GM21529 (cell line): ENCODE measurements at regions not wholly inside any gene's neighbourhood (a gene's known extent, or its start where the extent isn't known, plus 50 kb on each side); places are given as distances from the start of the nearest gene placed in this dataset.

ENCODE experiments used
- ATAC-seq: cut with Tn5 transposase; IDR thresholded peaks from one replicate; pipeline ENCODE4 v1.9.1; 2021; ENCODE audit not compliant: unreplicated experiment

- no peak for ATAC-seq
These were observed 678.4 kb downstream of the MED13L start for GRCh38 chr12:115598871-115599811.

GRCh38 chr12:115597157-115597712 is 680.3 kb downstream of the MED13L start:
- ATAC-seq = no peak

DNA sequence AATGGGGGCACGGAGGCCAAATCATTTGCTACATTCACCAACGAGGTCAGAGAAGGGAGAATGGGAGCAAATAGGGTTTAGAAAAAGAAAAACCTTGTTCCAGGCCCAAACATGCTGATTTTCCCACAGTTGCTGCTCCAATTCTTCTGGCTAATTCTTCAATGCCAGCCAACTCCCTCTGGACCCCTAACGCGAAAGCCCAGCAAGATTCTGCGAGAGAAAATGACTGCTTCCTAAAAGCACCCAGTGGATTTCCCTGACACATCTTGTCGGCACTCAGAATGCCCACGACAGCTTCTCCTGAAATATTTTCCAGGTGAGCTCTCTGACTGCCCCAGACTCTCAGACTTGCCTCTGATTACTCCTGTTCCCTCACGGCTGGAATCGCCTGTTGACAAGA is 689.4 kb downstream of the MED13L start:
- no peak for ATAC-seq

GRCh38 chr12:115584156-115584555 is 693.3 kb downstream of the MED13L start:
- ATAC-seq = no peak

DNA sequence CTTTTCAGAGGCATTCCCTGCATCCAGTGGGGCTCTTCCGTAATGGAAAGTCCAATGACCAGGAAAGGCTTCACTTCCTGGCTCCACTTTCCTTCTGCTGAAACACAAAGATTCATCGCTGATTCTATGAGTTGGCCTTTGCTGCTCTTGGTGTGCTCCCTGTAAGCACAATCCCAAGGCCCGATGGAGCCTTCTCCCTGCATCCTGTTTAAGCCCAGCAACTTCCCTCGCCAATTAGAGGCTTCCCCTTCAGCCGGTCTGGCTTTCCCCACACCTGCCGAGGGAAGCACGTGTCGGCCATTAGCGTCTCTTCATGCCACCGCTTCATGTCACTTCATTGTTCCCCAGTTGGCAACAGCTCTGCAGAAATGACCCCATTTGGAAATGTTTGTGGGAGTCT is 693.9 kb downstream of the MED13L start:
- no peak for ATAC-seq

- ATAC-seq = no peak
These were observed 700.1 kb downstream of the MED13L start for GRCh38 chr12:115577401-115577800.

- ATAC-seq = no peak
These were observed 702.7 kb downstream of the MED13L start for GRCh38 chr12:115574826-115575225.

GRCh38 chr12:115572440-115572839 is 705.1 kb downstream of the MED13L start:
- ATAC-seq = peak; percentile 97

DNA sequence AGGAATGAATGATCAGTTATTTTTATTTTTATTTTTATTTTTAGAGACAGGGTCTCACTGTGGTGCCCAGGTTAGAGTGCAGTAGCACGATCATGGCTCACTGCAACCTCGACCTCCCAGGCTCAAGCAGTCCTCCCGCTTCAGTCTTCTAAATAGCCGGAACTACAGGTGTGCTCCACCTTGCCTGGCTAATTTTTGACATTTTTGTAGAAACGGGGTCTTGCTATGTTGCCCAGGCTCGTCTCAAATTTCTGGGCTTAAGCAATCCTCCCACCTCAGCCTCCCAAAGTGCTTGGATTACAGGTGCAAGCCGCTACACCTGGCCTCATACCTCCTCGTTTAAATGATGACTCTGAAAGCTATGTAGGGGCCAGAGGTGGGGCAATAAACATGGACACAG is 706.0 kb downstream of the MED13L start:
- no peak for ATAC-seq

GRCh38 chr12:115571027-115571426 is 706.5 kb downstream of the MED13L start:
- ATAC-seq = no peak

DNA sequence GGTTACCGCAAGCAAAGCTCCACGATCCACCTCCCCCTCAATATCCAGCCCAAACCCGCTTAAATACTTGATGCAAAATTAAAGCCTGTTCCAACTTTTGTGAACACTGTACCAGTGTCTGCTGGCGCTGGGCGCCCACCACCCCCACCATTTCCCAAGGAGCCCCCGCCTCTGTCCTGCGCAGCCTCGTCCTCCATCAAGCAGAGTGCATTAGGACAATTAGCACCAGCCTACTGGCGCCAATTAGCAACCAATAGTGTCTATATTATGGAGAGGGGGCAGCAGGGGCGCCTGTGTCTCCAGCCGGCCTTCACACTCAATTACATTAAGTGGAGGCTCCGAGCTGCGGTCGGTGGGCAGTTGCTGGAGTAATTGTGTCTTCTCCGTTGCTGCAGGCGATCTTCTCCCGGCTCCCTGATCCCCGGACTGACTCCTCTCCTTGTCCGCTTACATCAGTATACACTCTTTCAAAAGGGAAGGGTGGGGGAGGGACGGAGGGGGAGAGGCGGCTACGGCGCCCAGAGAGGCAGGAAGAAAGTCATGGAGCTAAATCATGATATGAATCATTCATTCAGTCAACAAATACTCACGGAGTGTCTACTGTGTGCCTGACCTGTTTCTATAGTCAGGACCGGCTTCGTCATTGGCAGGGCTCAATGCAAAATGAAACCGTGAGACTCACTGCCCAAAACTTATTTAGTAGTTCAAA is 707.3 kb downstream of the MED13L start:
- no peak for ATAC-seq

DNA sequence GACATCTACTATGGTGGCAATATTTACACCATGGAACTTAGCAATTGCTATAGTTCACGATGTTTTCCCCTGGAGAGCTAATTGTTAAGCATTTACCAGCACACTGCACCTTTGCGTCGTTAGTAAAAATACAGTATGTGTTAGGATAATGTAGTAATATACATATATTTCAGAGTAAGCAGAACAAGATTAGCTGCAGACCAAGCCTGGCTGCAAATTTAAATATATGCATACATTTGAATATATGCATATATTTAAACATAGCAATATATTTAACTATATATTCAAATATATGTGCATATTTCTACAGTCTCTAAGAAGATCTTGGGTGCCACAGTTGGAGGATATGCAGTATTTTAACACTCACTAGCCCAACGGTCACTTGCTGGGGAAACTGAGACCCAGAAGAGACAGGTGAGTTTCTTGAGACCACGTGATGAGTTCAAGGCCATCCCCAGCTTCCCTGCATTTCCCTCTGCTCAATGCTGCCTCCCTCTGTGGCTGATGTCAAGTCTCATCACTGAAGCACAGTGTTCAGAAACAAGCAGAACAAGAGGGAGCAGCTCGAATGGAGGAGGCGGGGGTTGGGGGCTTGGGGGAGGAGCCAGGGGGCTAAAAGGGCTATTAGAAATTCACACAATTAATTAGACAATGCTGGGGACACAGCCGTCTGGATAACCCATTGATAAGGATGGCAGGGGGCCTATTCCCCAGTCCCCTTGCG is 708.0 kb downstream of the MED13L start:
- no peak for ATAC-seq

- no peak for ATAC-seq
These were observed 719.2 kb downstream of the MED13L start for GRCh38 chr12:115558281-115558680.

- ATAC-seq = no peak
These were observed 723.9 kb downstream of the MED13L start for GRCh38 chr12:115553622-115554021.

DNA sequence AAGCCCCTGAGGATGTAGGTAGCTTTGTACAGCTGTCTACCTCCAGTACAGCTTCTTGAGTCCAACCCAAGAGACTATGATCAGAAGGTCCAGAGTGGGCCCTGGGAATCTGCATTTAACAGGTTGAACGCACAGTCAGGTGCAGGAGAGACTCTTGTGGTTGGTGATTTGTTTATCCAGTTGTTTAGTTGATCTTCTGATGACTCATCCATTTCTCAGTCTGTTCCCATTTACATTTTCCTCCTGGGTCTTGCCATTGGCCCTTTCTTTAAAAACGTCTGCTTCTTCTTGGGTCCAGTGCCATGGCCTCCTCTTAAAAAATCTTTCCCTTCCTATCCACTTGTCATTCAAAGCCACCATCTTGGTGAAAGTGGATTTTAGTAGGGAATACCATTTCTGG is 734.2 kb downstream of the MED13L start:
- no peak for ATAC-seq

DNA sequence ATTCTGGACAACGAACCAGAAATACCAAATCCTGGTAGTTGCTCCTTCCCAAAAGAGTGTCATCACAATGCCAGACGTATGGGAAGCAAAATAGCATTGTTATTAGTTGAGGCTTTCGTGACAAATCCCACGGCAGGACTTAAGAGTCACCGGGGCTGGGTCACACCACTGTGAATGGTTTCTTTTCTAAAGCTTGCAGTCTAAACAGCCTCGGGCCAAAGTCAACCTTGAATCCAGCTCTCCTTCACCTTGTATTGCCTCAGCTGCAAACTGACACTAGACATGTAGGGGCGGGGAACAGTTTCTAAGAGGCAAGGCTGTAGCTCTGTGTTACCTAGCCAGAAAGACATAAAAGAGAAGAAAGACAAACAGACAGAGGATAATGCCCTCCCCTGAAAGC is 734.8 kb downstream of the MED13L start:
- ATAC-seq = no peak

- ATAC-seq = no peak
These were observed 735.5 kb downstream of the MED13L start for GRCh38 chr12:115541891-115542421.

DNA sequence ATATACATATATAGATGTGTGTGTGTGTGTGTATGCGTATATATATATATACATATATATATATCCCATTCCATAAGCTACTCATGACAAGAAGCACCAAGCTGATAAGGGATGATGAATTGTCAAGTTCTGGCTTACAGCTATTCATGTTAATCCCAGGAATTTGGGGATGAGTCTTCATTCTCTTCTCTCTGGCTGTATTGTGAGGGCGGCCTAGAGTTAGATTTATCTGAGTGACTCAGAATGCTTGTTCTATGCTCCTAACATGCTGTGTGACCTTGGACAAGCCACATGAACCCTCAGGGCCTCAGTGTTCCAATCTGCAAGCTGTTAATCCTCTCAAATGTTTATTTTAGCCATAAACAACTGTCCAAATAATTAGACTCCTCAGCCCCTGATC is 749.0 kb downstream of the MED13L start:
- no peak for ATAC-seq

GRCh38 chr12:115521771-115522409 is 755.6 kb downstream of the MED13L start:
- no peak for ATAC-seq

GRCh38 chr12:115519887-115520286 is 757.6 kb downstream of the MED13L start:
- no peak for ATAC-seq
